Fibroblast of pulmonary artery (primary cell): ENCODE measurements at regions not wholly inside any gene's neighbourhood (a gene's known extent, or its start where the extent isn't known, plus 50 kb on each side); places are given as distances from the start of the nearest gene placed in this dataset.

Experiments
- DNase-seq: peaks from one replicate; pipeline ENCODE4 v3.0.0-alpha.2; 2010; ENCODE audit warnings: low read depth
- H3K4me3 ChIP-seq: replicated peaks from 2 replicates; pipeline ENCODE4 v1.5.1; 2011; ENCODE audit warnings: low read depth, mild to moderate bottlenecking, control low read depth, low read length, moderate library complexity
- CTCF ChIP-seq: IDR thresholded peaks from 2 replicates; pipeline ENCODE4 v1.5.1; 2011; ENCODE audit warnings: mild to moderate bottlenecking, control low read depth, low read length, inconsistent platforms; ENCODE audit errors: missing control alignments

- no peak for DNase-seq
- TF ChIP-seq CTCF, result no peak
- H3K4me3 ChIP-seq, result no peak overlapping the region
Observed at GRCh38 chr16:9365370-9365728, 273.9 kb downstream of the HAPSTR1 start.

- no peak for DNase-seq
- TF ChIP-seq CTCF, result no peak
- no peak overlapping the region for H3K4me3 ChIP-seq
Observed at GRCh38 chr16:9366048-9366969, 274.9 kb downstream of the HAPSTR1 start.

- no peak for DNase-seq
- no peak overlapping the region for H3K4me3 ChIP-seq
- TF ChIP-seq CTCF, result no peak
Observed at GRCh38 chr16:9370061-9370491, 278.6 kb downstream of the HAPSTR1 start.

- no peak for TF ChIP-seq CTCF
- H3K4me3 ChIP-seq, result no peak overlapping the region
- DNase-seq, result no peak
Observed at GRCh38 chr16:9371713-9372448, 280.4 kb downstream of the HAPSTR1 start.

- no peak overlapping the region for H3K4me3 ChIP-seq
Observed at GRCh38 chr16:9372934-9373890, 281.8 kb downstream of the HAPSTR1 start.

More at GRCh38 chr16:9372934-9373890, 281.8 kb downstream of the HAPSTR1 start:
- DNase-seq, result no peak
- TF ChIP-seq CTCF, result no peak
